Colon (tissue), 2 donors: ENCODE measurements at regions not wholly inside any gene's neighbourhood (a gene's known extent, or its start where the extent isn't known, plus 50 kb on each side); places are given as distances from the start of the nearest gene placed in this dataset.

ENCODE experiments used
- FAIRE-seq: peaks from 2 replicates; lab custom pipeline; 2012; peaks lifted over from hg19 to GRCh38; lab: Jason Lieb, UNC
- donor health status: control.
- donor health status: control.

DNA sequence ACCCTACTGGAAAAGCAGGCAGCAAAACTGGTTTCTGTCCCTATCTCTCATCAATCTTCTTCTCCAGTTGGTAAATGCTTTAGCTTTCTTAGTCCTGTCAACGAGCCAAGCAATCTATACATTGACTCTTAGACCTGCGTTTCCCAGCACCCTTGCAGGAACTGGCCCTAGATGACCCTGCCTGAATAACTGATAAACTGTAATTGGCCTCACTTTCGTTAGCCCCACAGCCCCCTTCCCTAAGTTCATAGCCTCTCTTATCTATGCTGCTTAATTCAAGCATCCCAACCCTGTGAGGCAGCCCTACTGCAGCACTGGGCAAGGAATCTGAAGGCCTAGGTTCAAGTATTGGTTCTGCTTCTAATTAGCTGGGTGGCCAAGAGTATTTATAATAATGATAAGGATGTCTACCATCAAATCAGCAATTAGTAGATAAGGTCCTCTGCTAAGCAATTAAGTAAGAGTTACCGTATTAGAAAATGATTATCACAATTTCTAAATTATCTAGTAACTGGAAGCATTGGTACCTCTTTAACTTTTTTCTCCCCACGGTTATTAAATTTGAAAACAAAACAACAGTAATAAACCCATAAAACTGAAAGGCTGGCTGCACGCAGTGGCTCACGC is 86.4 kb upstream of the RMDN2 start:
- no peak for FAIRE-seq

DNA sequence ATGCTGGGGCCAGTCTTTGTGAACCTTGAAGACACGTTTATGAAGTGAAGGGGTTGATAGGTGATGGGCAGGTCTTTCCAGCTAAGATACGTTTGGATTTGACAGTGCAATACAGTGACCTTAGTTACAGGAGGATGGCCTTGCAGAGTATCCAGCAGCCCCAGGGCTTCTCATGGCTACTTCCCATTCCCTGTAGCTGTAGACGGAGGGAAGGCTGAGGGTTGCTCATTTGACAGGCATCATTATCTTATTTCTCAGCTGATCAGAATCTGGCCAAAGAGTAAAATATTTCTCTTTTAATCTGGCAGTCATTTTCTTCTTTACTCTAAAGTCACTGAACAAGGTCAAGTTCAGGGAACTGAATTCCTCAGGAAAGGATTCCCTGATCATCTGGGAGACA is 85.1 kb upstream of the RMDN2 start:
- no peak for FAIRE-seq

DNA sequence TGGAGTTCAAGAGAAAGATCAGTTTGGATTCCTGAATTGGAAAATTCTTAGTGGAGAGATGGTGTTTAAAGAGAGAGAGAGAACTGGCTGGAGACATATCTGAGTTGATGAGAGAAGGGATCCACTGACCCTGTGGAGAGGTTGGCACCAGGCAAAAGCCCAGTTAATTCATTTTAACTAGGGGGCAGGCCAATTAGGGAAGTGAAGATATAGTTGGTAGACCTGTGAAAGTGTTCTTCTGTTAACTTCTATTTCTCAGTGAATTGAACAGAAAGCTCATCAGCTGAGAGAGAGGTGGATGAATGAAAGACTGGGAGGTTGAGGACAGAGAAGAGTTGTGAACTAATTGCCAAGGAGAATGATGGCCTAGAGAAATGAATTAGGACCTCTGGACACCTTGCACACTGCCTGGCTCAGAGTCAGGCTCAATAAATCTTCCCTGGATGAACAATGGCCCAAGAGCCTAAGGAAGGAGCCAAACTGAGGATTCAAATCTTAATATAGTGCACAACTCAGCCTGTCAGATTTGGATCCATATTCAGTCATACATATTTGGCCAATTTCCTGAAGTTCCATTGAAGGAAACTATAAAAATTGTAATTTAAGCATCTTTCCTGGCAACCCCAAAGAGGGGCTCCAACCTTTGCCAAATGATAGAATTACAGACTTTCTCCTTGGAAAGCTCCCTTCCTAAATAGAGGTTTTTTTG is 82.2 kb upstream of the RMDN2 start:
- FAIRE-seq: no peak

DNA sequence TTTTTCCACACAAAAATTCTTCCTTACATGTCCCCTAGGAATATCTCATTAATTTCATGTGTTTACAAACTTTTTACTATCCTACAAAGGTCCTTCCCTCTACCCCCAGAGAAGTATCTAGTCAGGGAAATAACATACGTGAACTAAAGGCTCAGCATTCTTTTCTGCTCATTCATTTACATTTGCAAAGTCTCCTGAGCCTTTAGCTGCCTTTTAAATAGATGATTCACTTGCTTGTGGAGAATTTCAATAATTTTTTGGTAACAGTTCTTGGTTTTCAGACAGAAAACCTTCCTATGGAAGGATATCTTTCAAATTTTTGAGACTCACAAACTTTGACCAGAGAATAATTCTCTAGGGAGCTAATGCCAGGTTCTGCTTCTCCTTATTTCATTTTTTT is 81.5 kb upstream of the RMDN2 start:
- no peak for FAIRE-seq

DNA sequence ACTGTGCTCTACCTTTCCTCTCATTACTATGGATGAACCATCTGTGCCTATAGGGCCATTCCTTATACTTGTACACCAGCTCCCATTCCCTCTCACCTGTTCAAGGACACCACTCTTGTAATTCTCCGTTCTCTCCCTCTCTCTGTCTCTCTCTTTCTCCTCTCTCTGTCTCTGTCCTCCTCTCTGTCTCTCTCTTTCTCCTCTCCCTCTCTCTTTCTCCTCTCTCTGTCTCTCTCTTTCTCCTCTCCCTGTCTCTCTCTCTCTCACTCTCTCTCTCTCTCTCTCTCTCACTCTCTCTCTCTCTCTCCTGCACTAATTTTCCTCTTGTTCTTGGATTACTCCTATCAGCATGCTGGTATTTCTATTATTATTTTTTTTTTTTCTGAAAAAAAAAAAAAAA is 78.9 kb upstream of the RMDN2 start:
- no peak for FAIRE-seq

DNA sequence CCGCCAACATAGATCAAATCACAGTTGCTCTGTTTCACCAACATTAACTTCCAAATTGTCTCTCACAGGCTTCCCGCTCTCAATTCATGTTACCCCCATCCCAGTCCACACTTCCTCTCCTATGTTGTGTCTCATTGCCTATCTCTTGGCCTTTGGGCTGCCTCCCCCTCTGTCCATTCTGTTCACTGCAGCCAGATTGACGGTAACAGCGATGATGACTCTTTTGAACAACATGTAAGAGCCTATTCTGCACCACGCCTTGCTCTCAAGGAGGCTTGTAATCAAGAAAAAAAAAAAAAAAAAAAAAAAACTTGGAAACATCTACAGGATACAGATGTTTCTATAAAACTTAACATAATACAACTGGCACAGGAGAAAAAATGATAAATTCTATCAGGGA is 77.3 kb upstream of the RMDN2 start:
- FAIRE-seq: no peak

DNA sequence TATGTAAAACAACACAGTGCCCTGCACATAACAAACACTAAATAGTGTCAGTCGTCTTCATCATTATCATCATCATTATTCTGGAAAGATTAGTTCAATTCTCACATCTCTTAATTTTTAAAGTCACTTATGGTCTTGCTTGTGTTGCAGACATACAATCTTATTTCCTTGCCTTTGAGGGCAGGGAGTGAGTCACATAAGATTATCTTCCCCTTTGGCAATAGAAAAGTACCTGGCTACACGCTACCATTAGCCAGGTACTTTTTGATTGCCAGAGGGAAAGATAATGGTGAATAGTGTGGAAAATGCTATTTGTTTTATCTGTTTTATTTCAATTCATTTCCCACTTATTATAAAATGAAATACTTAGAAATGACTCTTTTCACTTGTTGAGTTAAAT is 76.6 kb upstream of the RMDN2 start:
- FAIRE-seq: no peak

DNA sequence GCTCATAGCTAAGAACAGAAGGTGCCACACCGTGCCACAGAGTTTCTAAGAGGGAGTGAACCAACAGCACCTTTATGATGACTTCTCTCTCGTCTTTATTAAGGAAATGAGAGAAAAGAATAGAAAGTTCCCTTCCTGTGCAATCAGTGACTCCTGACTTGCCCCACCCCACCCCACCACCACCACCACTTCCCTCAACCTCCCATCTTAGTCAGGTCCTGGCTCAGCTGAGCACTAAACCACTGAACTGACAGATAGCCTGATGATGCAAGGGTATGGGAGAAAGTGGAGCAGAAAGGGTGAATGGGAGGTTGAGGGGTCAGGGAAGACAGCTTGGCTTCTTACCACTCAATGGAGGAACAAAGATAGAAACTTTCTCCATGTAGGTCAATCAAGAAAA is 75.2 kb upstream of the RMDN2 start:
- no peak for FAIRE-seq

DNA sequence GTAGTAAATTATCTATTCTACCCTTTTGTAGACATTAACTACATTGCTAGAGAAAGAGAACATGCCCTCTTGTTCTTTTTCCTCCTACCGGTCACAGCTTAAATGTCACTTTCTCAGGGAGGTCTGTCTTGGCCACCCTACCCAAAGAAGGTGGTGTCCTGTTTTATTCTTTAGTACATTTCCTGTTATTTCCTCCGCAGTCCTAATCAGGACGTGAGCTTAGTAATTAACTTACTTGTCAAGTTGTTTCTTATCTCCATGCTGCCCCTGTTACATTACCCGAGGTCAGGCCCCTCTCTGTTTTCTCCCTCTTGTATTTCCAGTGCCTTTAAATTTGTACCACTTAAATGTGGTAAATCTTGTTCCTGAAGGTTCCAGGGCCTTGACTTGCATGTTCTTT is 73.7 kb upstream of the RMDN2 start:
- no peak for FAIRE-seq

DNA sequence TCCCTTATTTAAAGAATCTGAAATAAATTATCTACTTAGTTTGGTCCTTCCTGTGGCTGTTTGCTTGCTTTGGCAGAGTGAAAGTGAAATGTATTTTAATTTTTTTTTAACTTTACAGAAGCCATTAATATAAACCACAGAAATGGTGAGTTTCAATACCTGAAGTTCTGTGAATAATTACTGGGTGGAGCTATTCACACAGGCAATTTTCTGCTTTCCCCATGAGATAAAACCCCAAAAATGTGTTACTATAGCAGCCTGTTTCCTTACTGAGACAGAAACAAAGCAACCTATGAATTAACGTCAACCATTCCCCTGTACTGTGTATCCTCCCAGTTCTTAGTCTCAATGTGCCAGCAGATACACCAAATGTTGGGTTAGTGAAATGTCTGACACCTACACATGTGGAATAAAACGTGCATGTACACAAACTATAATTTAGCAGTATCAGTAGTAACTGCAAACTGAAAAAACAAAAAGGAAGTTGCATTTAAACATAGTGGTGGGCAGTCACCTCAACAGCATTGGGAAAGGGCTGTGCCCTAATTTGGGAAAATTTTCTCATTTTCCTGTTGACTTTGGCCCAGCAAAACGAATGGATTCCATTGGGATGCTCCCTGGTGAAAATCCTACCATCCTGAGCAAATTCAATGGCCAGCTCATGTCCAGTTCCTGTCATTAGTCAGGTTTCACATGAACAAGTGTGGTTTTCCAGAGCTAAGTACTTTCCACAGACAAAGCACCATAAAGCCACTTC is 73.1 kb upstream of the RMDN2 start:
- no peak for FAIRE-seq

DNA sequence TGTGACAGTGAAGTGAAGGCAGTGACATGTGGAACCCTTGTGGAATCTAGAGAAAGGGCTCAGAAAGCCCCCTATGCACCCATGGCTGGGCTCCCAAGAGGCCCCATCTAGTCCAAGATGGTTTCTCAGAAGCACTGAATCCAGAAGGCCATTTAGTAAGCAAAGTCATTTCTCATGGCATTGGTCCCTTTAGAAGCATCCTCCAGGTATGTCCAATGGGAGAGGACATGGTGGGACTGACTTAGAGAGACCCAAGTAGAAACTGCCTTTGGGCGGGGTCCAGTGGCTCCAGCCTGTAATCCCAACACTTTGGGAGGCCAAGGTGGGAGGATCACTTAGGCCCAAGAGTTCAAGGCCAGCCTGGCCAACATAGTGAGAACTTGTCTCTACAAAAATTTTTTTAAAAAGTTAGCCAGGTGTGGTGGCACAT is 72.5 kb upstream of the RMDN2 start:
- FAIRE-seq: no peak

DNA sequence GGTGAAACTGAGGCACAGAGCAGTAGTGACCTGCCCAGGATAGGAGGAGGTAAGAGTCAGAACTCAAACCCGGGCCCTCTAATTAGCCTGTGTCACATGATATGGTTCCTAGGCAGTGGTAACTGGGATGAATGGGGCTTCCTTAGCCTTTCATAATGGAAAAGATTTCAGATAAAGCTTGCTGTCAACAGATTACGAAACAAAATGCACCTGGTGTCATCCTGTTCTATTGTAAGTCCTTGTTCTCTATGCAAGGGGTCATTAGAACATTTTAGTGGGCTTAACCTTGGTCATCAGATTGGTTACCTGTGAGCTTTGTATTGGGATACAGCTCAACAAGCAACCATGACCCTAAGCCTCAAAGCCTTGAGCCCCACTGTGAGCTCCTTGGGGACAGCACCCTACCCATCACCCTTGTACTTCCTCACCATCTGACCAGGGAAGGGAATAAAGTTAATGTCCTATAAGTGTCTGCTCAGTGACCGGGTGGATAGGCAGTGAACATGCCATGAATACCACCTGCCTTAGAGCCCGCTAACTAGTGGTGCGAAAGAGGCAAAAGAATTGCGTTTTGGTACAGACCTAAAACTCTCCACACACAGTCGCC is 70.3 kb upstream of the RMDN2 start:
- no peak for FAIRE-seq

DNA sequence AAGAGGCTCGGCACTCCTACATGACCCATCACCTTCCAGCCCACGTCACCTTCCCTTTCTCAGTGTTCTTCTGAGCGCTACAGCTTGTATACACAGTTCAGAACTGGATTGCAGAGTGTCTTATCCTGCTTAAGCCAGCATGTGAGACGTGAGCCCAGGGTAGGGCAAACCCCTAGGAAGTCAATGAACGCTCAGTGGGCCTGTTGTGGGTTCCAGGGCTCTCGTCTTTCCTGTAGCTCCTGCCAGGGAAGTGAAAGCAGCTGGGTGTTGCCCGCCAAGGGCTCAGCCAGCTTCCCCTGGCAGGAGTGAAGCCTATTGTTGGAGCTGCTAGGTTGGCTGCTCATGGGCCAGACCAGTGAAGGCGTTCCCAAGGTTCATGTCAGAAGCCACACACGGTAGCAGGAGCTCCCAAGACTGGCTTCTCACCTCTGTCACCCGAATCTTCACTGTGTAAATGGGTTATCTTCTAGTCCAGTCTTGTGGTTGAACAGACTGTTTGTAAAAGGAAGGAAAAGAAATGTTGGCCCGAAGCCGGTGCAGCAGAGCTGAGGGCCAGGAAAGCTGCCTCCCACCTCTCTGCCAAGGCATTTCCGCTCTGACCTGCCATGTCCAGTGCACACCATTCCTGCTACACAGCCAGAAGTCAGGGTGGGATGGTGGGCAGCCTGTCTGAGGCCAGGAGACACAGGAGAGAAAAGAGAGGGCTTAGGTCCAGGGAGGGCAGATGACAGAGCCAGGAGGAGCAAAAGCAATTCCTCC is 69.6 kb upstream of the RMDN2 start:
- no peak for FAIRE-seq

DNA sequence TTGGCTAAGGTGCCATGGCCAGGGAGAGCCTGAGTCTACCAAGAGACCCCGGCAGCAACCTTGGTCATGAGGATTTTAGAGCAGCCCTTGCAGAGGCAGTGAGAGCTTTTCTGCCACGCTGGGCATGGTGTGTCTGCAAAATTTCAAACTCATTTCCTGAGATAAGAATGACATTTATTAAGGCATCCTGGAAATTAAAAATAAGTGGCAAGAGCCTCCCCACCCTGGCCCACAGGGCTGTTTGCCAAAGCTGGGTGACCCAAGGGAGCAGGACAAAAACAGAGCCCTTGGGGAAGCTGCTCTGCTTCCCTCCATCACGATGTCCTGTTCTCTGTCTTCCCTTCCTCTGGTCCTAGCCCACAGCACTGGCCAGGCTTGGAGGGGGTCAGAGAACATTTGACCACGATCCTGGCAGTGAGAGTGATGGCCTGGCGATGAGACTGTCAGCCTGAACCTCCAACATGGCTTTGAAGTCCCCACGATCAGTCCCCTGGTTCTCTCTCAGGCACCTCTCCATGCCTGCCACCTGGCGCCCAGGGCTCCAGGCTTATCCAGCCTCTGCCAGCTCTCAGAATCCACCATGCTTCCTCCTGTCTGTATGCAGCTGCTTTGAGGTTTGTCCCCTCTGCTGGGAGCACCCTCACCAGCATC is 68.9 kb upstream of the RMDN2 start:
- no peak for FAIRE-seq

DNA sequence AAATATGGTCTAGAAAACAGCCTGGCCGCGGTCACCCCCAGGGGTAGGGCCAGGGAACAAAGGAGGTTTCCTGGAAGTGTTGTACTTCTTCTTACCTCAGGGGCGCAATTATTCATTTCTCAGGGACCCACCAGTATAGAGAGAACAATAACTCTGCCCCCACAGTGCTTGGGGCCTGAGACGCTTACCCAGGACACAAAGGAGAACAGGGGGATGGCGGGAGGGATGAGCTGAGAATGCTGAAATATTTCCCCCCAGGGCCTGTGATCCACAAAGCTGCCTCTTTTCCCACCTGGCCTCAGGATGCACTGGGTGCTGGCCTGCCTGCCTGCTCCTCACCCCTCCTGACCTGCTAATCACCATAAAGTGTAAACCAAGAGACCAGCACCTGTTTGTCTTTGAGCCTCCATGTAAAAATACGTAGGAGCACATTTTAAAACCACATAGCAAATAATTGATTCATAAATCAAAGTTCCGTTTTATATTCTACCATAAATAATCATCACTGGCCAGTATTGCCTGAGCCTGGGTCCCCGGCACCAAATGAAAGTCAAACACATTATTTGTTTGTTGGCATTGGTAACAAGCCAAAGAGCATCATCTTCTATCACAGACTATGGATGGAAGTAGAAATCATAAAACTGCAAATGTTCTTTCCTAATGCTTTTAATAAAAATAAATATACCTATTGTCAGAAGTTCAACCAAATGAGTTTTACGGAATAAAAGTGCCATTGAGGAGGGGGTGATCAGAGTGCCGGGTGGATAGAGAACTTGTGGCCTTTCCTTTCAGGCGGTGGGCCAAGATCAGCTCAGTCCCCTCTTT is 67.3 kb upstream of the RMDN2 start:
- FAIRE-seq: no peak

DNA sequence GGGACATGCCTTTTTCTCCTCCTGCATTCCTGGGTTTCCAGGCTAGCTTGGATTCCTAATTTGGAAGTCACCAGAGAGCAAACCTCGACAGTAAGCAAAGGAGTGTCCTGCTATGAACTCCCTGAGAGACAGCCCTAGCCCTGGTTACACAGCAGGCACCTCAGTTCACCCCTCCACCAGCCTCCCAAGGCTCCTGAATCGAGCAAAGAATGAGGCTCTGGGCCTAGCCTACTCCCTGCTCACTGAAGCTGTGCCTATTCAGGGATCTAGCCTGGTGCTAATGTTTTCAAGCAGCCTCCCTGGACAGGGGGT is 66.7 kb upstream of the RMDN2 start:
- no peak for FAIRE-seq

DNA sequence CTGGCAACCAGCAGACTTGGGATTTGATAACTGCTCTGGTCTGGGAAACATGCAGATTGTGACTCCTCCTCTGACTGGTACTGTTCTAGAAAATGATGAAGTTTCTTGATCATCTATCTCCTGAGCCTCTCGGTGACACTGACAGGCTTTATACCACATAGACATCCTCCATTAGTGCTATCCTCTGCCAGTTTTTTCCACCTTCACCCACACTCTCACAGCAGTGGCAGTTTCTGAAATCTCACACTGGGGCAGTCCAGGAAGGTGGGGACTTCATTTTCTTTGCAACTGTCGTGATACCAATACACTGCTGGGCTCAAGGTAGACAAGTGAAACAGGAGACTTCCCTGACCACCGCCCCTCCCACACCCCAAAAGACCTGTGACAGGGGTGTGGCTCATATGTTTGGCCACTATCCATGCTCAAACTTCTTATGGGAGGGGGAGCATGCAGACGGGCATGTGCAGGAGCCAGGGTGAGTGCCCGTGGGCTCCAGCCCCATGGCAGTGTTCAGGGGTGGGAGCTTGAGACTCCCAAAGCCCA is 66.3 kb upstream of the RMDN2 start:
- no peak for FAIRE-seq

DNA sequence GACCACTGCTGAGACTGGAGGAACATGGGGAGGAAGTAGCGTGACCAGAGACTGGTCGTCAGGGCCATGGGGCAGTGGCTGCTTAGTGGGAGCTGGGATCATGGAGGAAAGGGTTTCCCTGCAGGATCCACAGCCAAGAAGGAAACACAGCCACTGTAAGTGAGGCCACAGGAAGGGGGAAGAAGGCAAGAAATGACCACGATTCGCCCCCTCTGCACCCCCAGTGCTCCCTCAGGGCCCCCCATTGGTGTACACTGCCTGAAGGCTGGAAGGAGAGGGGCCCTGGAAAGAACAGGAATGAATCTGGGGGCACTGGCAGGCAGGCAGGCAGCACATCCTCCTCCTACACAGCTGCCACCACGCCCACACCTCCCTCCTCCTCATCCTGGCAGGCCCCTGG is 62.5 kb upstream of the RMDN2 start:
- FAIRE-seq: no peak

DNA sequence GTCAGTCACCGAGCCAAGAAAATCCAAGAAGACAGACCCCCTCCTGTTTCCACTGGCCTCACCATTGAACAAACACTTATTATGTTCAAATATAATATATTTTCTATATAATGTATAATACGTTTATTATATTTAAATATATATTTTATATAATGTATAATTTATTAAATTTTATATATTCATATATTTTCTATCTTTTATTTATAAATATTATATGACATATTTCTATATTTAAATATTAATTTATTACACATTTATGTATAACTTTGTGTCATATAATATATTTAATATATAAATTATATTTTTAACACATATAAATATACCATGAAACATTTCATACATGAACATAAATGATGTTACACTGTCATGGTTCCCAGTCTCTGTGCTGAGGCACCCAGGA is 60.9 kb upstream of the RMDN2 start:
- peak; percentile 79 for FAIRE-seq

DNA sequence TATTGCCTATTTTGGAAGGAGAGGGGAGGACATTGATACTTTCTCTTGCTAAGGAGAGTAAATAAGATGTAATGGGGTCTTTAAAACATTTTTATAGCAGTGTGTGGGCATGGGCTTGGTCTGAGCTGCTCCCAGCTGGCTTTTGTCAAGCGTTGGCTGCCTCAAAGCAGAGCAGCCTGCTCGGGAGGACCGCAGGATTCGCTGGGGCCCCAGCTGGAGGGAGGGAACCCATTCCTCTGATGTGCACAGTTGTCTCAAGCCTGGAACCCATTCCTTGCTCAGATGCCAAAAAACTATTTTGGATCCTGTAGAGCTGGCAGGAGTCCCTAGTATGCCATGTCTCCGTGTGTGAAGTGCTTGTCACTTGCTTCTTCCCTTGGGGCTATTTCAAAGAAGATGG is 59.4 kb upstream of the RMDN2 start:
- FAIRE-seq: no peak
